Body of pancreas (tissue), 4 donors: ENCODE measurements at regions not wholly inside any gene's neighbourhood (a gene's known extent, or its start where the extent isn't known, plus 50 kb on each side); places are given as distances from the start of the nearest gene placed in this dataset.

Experiments used
- ATAC-seq: fragments of 150-250 bp; one replicate; pipeline ENCODE4 v1.9.1; 2016
- DNase-seq, 4 donors: peaks; one replicate each; pipeline ENCODE4 v3.0.0-alpha.2; 2019
- H3K27ac ChIP-seq, 4 donors: fragments of 200-600 bp; sonication (generic); 1 replicate in 3 of 4; 2 replicates in 1 of 4; pipeline versions ENCODE4 v1.5.1 to v1.6.1; 2016 to 2019; ENCODE audit warnings: mild to moderate bottlenecking in 1 of 4, mixed read lengths in 1 of 4, moderate library complexity in 1 of 4
- H3K27me3 ChIP-seq, 2 donors: fragments of 200-600 bp; sonication (generic); one replicate each; pipeline ENCODE4 v1.6.0; 2016; ENCODE audit warnings: mild to moderate bottlenecking in 1 of 2
- H3K36me3 ChIP-seq, 2 donors: fragments of 200-600 bp; sonication (generic); replicated peaks in 1 of 2; 2 replicates each; pipeline ENCODE4 v1.5.1; 2016; ENCODE audit warnings: low read depth in 2 of 2; ENCODE audit not compliant: insufficient read depth in 1 of 2
- H3K4me1 ChIP-seq: fragments of 200-600 bp; sonication (generic); one replicate; pipeline ENCODE4 v1.6.0; 2016
- H3K4me3 ChIP-seq, 2 donors: fragments of 200-600 bp; sonication (generic); 1 replicate in 1 of 2; 2 replicates in 1 of 2; pipeline ENCODE4 v1.5.1; 2016 to 2019
- H3K9me3 ChIP-seq, 3 donors: fragments of 200-600 bp; sonication (generic); 1 replicate in 2 of 3; 2 replicates in 1 of 3; pipeline ENCODE4 v1.5.1; 2016
- CTCF ChIP-seq, 7 experiments: fragments of 450-650 bp in 4 of 7; fragments of 200-600 bp in 3 of 7; sonication (generic) in 3 of 7; IDR thresholded peaks; one replicate each; pipeline ENCODE4 v1.5.1; 2016 to 2019; ENCODE audit warnings: antibody characterized with exemption in 7 of 7
- POLR2A ChIP-seq, 3 donors: fragments of 450-650 bp; IDR thresholded peaks; one replicate each; pipeline ENCODE4 v1.6.1; 2016; ENCODE audit warnings: antibody characterized with exemption in 3 of 3, mild to moderate bottlenecking in 2 of 3
- WGBS, 2 donors: methylation state at CpG; one replicate each; pipeline ENCODE4 v1.1.5; 2017; 5-methylcytosine and 5-hydroxymethylcytosine counted together
- intact Hi-C: fragments of 100-400 bp; cut with DNase I; formaldehyde crosslinking; loops from one replicate; pipeline ENCODE4 v1.15.1; 2023

DNA sequence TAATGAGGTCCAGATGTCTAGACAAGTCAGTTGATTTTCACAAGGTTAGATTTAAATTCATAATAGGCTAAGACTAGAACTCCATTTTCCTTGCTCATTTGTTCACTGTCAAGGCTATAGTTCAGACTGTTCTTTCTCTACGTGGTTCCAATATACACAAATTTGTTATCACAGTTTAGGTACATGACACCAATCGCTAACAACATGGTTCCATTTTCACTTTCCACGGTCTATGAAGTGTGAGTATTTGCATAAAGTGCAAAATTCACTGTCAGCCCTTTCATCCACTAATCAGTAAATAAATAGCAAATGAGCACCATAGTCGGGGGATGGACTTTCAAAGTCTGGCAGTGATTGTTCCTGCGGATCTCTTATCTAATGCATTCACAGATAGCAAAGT lies 315.7 kb upstream of the SPOCK3 start:
- Histone ChIP-seq H3K9me3 (no peaks in the 10 kb centered on the region), H3K27ac (no peak overlapping the region), H3K4me1 (no peaks in the 10 kb centered on the region), H3K27me3 (no peaks in the 10 kb centered on the region), H3K36me3 (no peaks in the 10 kb centered on the region), H3K4me3 (no peak overlapping the region)
- DNase-seq: no peak
- intact Hi-C loops: no loop called here
- ATAC-seq: no peak
- WGBS, 2 donors: 9 to 11% methylated on average over 5 of the region's 5 CpGs
- TF ChIP-seq POLR2A (IDR thresholded peaks at IDR 0.05) (no peak), CTCF (IDR thresholded peaks at IDR 0.05) (no peak)

DNA sequence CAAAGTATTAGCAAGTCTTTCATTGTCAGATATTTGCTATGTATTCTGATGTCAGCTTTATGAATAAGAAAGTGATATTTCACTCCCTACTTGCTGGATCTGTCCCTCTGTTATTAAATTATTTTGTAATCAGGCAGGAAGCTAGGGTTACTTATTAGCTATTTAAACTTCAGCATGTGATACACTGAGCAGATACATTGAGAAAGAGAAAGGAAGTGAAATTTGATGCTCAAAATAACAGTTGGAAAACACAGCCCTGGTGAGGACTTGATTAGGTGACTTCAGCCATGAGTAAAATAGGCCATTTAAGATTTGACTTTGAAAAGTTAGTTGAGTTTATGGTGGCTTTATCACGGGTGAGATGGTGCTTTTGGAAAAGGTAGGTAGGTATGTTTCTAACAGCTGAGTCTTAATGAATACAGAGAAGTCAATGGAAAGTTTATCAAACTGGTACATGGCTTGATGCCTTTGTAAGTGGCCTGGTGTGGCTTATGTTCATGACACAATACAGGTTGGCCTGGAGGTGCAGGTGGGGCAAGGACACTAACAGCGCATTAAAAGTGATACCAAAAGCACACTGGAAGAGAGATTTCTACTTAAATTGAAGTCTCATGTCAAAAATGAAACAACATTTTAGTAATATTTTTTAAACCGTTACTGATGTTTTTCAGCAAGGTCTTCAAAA lies 321.2 kb upstream of the SPOCK3 start:
- H3K4me1 ChIP-seq: no peaks in the 10 kb centered on the region
- H3K9me3 ChIP-seq: no peaks in the 10 kb centered on the region
- H3K27ac ChIP-seq: no peak overlapping the region
- 72 to 73% methylated on average over 3 of the region's 3 CpGs for WGBS, 2 donors
- DNase-seq (no peak), ATAC-seq (no peak)
- no peaks in the 10 kb centered on the region for H3K36me3 ChIP-seq
- H3K4me3 ChIP-seq: no peak overlapping the region
- TF ChIP-seq CTCF (IDR thresholded peaks at IDR 0.05) (no peak), POLR2A (IDR thresholded peaks at IDR 0.05) (no peak)
- intact Hi-C loops: no loop called here
- no peaks in the 10 kb centered on the region for H3K27me3 ChIP-seq

DNA sequence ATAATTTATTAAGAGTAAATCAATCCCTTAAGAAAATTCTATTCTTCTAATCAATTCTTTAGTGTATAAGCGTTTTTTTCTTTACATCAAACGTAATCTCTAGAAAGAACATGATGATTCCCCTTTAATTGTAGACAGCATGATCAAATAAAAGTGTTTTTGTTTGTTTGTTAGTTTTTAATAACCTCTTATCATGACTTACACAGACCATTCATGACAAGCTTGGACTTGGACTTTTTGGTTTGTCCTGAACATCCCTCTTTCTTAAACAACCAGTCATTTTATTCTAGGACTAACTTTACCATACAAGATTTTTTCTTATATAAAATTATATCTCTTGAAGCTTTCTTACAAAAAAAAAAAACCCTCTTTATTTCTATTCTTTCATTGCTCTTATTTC lies 344.6 kb upstream of the SPOCK3 start:
- Histone ChIP-seq H3K36me3 (no peaks in the 10 kb centered on the region), H3K4me3 (no peak overlapping the region), H3K4me1 (no peaks in the 10 kb centered on the region), H3K27ac (no peak overlapping the region), H3K9me3 (no peaks in the 10 kb centered on the region), H3K27me3 (no peaks in the 10 kb centered on the region)
- intact Hi-C loops: no loop called here
- DNase-seq: no peak
- TF ChIP-seq CTCF (IDR thresholded peaks at IDR 0.05) (no peak), POLR2A (IDR thresholded peaks at IDR 0.05) (no peak)
- no peak for ATAC-seq
- 12 to 18% methylated on average over 2 of the region's 2 CpGs for WGBS, 2 donors

DNA sequence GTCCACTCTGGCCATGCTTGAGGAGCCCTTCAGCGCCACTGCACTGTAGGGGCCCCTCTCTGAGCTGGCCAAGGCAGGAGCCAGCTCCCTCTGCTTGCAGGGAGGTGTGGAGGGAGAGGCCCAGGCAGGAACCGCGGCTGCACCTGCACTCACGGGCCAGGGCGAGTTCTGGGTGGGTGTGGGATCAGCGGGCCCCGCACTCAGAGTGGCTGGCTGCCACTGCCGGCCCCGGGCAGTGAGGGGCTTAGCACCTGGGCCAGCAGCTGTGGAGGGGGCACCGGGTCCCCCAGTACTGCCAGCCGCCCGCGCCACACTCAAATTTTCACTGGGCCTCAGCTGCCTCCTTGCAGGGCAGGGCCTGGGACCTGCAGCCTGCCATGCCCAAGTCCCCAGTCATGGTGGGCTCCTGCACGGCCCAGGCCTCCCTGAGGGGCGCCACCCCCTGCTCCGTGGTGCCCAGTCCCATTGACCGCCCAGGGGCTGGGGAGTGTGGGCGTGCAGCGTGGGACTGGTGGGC lies 347.2 kb upstream of the SPOCK3 start:
- ATAC-seq: no peak

More for the DNA sequence above, 347.2 kb upstream of the SPOCK3 start:
- no peaks in the 10 kb centered on the region for H3K4me1 ChIP-seq
- WGBS, 2 donors: 69 to 72% methylated on average over 4 to 19 of the region's 19 CpGs
- H3K27me3 ChIP-seq: no peaks in the 10 kb centered on the region
- H3K4me3 ChIP-seq: no peak overlapping the region
- DNase-seq: no peak
- no peaks in the 10 kb centered on the region for H3K9me3 ChIP-seq
- no peaks in the 10 kb centered on the region for H3K36me3 ChIP-seq
- intact Hi-C loops: no loop called here
- TF ChIP-seq POLR2A (IDR thresholded peaks at IDR 0.05): no peak
- TF ChIP-seq CTCF (IDR thresholded peaks at IDR 0.05): no peak
- no peak overlapping the region for H3K27ac ChIP-seq
